GM23248 (cell line): ENCODE measurements at regions not wholly inside any gene's neighbourhood (a gene's known extent, or its start where the extent isn't known, plus 50 kb on each side); places are given as distances from the start of the nearest gene placed in this dataset.

ENCODE experiments used
- EZH2 ChIP-seq: fragments of 200-600 bp; sonication (generic); IDR thresholded peaks from 2 replicates; pipeline ENCODE4 v1.6.1; 2018; ENCODE audit warnings: antibody characterized with exemption, mild to moderate bottlenecking; ENCODE audit not compliant: insufficient read depth, poor library complexity, severe bottlenecking
- EZH2phosphoT487 ChIP-seq: fragments of 200-600 bp; sonication (generic); IDR thresholded peaks from 2 replicates; pipeline ENCODE4 v1.6.1; 2018; ENCODE audit warnings: antibody characterized with exemption, moderate library complexity, mild to moderate bottlenecking, low read depth; ENCODE audit not compliant: insufficient read depth

DNA sequence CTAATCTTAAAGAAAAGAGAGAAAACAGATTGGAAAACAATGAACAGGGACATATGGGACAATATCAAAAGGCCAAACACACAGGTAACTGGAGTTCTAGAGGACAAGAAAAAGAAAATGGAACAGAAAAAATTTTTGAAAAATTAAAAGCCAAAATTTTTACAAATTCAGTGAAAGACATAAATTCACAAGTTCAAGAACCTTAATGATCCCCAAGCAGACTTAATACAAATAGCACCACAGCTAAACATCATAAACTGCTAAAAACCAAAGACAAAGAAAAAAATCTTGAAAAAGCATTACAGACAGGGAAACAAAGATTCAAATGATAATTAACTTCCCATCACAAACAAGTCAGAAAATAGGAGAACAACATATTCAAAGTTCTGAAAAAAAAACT is 338.5 kb upstream of the SLC30A5 start:
- TF ChIP-seq EZH2: no peak
- TF ChIP-seq EZH2phosphoT487: no peak
